ENCODE measurements at regions not wholly inside any gene's neighbourhood (a gene's known extent, or its start where the extent isn't known, plus 50 kb on each side); places are given as distances from the start of the nearest gene placed in this dataset.
"Not testable (repeated sequence)": the region's sequence is repeated elsewhere in the genome, so short reads cannot be mapped to it uniquely, and the experiment has no call there.

DNA sequence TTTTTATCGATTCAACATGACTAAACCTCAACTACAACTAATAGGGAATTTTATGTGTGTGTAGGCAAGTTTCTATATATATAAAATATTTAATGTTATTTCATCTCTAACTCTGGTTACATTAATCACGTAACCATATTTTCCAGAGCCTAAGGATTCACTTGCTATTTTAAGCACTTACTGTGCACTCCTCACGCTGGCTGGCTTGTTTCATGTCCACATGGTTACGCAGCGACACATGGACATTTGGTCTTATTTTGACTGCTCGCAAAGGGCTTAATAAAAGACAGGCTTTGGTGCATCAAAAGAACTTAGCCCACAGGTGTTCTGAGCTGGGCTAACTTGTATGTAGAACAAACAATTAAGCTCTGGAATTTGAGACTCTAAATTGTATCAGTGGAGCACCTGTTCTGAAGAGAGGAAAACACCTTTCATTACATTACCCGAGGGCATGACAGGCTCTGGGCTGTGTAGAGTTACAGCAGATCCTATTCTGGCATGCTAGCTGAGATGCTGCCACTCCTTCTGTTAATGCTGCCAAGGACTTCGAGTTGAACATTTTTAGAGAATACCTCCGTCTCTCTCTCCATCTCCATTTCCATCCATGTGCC lies 130.0 kb upstream of the NR2F2 start:
- ChIA-PET POLR2A (no interaction called here), CTCF (no interaction called here)
- H3K4me1 Mint-ChIP-seq, result no peaks in the 10 kb centered on the region
- DNase-seq (ENCODE audit: low spot score), result no peak
- H3K27me3 Mint-ChIP-seq (ENCODE audit: low read depth), result peaks cover 4% of the 10 kb centered on the region
- H3K36me3 Mint-ChIP-seq, result peaks cover 10% of the 10 kb centered on the region; the same call in 1 of the 2 replicates
- TF ChIP-seq KAT7 (CRISPR knock-in tag; IDR thresholded peaks at IDR 0.05; ENCODE audit: borderline replicate concordance), result no peak
- TF ChIP-seq NR1H2 (CRISPR knock-in tag; IDR thresholded peaks at IDR 0.05), result no peak
- TF ChIP-seq ATF1 (CRISPR knock-in tag; IDR thresholded peaks at IDR 0.05), result no peak
- TF ChIP-seq NFYB (CRISPR knock-in tag; conservative IDR thresholded peaks at IDR 0.05; ENCODE audit: low read depth), result no peak
- TF ChIP-seq, protein P1, sequence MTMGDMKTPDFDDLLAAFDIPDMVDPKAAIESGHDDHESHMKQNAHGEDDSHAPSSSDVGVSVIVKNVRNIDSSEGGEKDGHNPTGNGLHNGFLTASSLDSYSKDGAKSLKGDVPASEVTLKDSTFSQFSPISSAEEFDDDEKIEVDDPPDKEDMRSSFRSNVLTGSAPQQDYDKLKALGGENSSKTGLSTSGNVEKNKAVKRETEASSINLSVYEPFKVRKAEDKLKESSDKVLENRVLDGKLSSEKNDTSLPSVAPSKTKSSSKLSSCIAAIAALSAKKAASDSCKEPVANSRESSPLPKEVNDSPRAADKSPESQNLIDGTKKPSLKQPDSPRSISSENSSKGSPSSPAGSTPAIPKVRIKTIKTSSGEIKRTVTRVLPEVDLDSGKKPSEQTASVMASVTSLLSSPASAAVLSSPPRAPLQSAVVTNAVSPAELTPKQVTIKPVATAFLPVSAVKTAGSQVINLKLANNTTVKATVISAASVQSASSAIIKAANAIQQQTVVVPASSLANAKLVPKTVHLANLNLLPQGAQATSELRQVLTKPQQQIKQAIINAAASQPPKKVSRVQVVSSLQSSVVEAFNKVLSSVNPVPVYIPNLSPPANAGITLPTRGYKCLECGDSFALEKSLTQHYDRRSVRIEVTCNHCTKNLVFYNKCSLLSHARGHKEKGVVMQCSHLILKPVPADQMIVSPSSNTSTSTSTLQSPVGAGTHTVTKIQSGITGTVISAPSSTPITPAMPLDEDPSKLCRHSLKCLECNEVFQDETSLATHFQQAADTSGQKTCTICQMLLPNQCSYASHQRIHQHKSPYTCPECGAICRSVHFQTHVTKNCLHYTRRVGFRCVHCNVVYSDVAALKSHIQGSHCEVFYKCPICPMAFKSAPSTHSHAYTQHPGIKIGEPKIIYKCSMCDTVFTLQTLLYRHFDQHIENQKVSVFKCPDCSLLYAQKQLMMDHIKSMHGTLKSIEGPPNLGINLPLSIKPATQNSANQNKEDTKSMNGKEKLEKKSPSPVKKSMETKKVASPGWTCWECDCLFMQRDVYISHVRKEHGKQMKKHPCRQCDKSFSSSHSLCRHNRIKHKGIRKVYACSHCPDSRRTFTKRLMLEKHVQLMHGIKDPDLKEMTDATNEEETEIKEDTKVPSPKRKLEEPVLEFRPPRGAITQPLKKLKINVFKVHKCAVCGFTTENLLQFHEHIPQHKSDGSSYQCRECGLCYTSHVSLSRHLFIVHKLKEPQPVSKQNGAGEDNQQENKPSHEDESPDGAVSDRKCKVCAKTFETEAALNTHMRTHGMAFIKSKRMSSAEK (CRISPR knock-in tag; IDR thresholded peaks at IDR 0.05; ENCODE audit: borderline replicate concordance), result no peak
- TF ChIP-seq, protein P2, sequence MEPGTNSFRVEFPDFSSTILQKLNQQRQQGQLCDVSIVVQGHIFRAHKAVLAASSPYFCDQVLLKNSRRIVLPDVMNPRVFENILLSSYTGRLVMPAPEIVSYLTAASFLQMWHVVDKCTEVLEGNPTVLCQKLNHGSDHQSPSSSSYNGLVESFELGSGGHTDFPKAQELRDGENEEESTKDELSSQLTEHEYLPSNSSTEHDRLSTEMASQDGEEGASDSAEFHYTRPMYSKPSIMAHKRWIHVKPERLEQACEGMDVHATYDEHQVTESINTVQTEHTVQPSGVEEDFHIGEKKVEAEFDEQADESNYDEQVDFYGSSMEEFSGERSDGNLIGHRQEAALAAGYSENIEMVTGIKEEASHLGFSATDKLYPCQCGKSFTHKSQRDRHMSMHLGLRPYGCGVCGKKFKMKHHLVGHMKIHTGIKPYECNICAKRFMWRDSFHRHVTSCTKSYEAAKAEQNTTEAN (CRISPR knock-in tag; IDR thresholded peaks at IDR 0.05), result no peak
- TF ChIP-seq ZNF317 (CRISPR knock-in tag; IDR thresholded peaks at IDR 0.05; ENCODE audit: borderline replicate concordance, low read depth), result no peak
- TF ChIP-seq ZNF232 (CRISPR knock-in tag; IDR thresholded peaks at IDR 0.05), result no peak
- no peak for TF ChIP-seq SP1 (CRISPR knock-in tag; conservative IDR thresholded peaks at IDR 0.05)
- TF ChIP-seq, protein P3, sequence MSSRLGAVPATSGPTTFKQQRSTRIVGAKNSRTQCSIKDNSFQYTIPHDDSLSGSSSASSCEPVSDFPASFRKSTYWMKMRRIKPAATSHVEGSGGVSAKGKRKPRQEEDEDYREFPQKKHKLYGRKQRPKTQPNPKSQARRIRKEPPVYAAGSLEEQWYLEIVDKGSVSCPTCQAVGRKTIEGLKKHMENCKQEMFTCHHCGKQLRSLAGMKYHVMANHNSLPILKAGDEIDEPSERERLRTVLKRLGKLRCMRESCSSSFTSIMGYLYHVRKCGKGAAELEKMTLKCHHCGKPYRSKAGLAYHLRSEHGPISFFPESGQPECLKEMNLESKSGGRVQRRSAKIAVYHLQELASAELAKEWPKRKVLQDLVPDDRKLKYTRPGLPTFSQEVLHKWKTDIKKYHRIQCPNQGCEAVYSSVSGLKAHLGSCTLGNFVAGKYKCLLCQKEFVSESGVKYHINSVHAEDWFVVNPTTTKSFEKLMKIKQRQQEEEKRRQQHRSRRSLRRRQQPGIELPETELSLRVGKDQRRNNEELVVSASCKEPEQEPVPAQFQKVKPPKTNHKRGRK (CRISPR knock-in tag; IDR thresholded peaks at IDR 0.05; ENCODE audit: borderline replicate concordance), result no peak
- ATAC-seq, result no peak
- H3K4me3 Mint-ChIP-seq, result no peak overlapping the region
- H3K27ac Mint-ChIP-seq, result no peak overlapping the region
- peaks cover 22% of the 10 kb centered on the region for H3K9me3 Mint-ChIP-seq

DNA sequence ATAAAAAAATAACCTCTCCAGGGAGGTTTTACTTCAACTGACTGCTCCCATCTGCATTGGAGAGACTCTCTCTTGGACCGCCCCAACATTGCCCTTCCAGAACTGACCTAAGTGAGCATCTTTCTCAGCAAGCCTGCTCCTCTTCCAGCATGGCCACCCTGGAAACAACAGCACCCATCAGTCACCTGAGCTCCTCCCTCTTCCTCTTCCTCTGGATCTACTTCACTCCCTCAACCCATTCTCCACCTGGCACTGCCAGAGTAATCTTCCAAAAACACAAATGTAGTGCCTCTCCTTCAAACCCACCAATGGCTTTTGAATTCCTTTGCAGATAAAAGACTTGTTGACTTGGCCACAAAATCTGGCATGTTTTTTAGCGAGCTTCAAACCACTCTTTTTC lies 128.8 kb upstream of the NR2F2 start:
- no peak for ATAC-seq
- CTCF ChIA-PET, result interaction anchor here (0.5 kb wide), 1 partner anchor 119 kb away, joined by 3 read pairs; no protein-coding TSS in a partner anchor

DNA sequence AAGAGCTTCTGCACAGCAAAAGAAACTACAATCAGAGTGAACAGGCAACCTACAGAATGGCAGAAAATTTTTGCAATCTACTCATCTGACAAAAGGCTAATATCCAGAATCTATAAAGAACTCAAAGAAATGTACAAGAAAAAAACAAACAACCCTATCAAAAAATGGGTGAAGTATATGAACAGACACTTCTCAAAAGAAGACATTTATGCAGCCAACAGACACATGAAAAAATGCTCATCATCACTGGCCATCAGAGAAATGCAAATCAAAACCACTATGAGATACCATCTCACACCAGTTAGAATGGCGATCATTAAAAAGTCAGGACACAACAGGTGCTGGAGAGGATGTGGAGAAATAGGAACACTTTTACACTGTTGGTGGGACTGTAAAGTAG lies 124.9 kb upstream of the NR2F2 start:
- POLR2A ChIA-PET; H3K4me3 Mint-ChIP-seq; H3K4me1 Mint-ChIP-seq; H3K27me3 Mint-ChIP-seq (ENCODE audit: low read depth); DNase-seq (ENCODE audit: low spot score); CTCF ChIA-PET; H3K27ac Mint-ChIP-seq; ATAC-seq: not testable (repeated sequence)
- peaks cover 18% of the 10 kb centered on the region; the same call in 1 of the 2 replicates for H3K36me3 Mint-ChIP-seq
- peaks cover 24% of the 10 kb centered on the region for H3K9me3 Mint-ChIP-seq

More for the DNA sequence above, 128.8 kb upstream of the NR2F2 start:
- Mint-ChIP-seq H3K9me3 (peaks cover 23% of the 10 kb centered on the region), H3K27me3 (ENCODE audit: low read depth) (peaks cover 4% of the 10 kb centered on the region), H3K27ac (no peak overlapping the region), H3K36me3 (peaks cover 18% of the 10 kb centered on the region; the same call in 1 of the 2 replicates), H3K4me1 (no peaks in the 10 kb centered on the region), H3K4me3 (no peak overlapping the region)
- DNase-seq (ENCODE audit: low spot score), result no peak
- POLR2A ChIA-PET, result no interaction called here
- TF ChIP-seq ZBTB21 (CRISPR knock-in tag; IDR thresholded peaks at IDR 0.05; ENCODE audit: borderline replicate concordance) (no peak), KAT7 (CRISPR knock-in tag; IDR thresholded peaks at IDR 0.05; ENCODE audit: borderline replicate concordance) (no peak), ZNF263 (CRISPR knock-in tag; IDR thresholded peaks at IDR 0.05; ENCODE audit: low read depth) (no peak), NR3C1 (CRISPR knock-in tag; conservative IDR thresholded peaks at IDR 0.05; ENCODE audit: low read depth) (no peak), SOX15 (CRISPR knock-in tag; IDR thresholded peaks at IDR 0.05) (no peak), ATF1 (CRISPR knock-in tag; IDR thresholded peaks at IDR 0.05) (no peak), GRHL2 (CRISPR knock-in tag; IDR thresholded peaks at IDR 0.05; ENCODE audit: insufficient replicate concordance, severe bottlenecking) (no peak)
- TF ChIP-seq, protein P4, sequence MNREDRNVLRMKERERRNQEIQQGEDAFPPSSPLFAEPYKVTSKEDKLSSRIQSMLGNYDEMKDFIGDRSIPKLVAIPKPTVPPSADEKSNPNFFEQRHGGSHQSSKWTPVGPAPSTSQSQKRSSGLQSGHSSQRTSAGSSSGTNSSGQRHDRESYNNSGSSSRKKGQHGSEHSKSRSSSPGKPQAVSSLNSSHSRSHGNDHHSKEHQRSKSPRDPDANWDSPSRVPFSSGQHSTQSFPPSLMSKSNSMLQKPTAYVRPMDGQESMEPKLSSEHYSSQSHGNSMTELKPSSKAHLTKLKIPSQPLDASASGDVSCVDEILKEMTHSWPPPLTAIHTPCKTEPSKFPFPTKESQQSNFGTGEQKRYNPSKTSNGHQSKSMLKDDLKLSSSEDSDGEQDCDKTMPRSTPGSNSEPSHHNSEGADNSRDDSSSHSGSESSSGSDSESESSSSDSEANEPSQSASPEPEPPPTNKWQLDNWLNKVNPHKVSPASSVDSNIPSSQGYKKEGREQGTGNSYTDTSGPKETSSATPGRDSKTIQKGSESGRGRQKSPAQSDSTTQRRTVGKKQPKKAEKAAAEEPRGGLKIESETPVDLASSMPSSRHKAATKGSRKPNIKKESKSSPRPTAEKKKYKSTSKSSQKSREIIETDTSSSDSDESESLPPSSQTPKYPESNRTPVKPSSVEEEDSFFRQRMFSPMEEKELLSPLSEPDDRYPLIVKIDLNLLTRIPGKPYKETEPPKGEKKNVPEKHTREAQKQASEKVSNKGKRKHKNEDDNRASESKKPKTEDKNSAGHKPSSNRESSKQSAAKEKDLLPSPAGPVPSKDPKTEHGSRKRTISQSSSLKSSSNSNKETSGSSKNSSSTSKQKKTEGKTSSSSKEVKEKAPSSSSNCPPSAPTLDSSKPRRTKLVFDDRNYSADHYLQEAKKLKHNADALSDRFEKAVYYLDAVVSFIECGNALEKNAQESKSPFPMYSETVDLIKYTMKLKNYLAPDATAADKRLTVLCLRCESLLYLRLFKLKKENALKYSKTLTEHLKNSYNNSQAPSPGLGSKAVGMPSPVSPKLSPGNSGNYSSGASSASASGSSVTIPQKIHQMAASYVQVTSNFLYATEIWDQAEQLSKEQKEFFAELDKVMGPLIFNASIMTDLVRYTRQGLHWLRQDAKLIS (CRISPR knock-in tag; IDR thresholded peaks at IDR 0.05; ENCODE audit: borderline replicate concordance), result no peak
